Testis (tissue), 2 donors: ENCODE measurements at regions not wholly inside any gene's neighbourhood (a gene's known extent, or its start where the extent isn't known, plus 50 kb on each side); places are given as distances from the start of the nearest gene placed in this dataset.

Source experiments
- POLR2A ChIP-seq: fragments of 450-650 bp; IDR thresholded peaks from one replicate; pipeline ENCODE4 v1.6.1; 2017; ENCODE audit warnings: antibody characterized with exemption, mild to moderate bottlenecking, moderate library complexity
- TF ChIP-seq, protein P1 (sequence below), 3 experiments: fragments of 450-650 bp in 2 of 3; fragments of 200-600 bp in 1 of 3; sonication (generic) in 1 of 3; IDR thresholded peaks; one replicate each; pipeline ENCODE4 v1.5.1; 2016 to 2019; ENCODE audit warnings: antibody characterized with exemption in 3 of 3, mild to moderate bottlenecking in 2 of 3, moderate library complexity in 1 of 3

- TF ChIP-seq, protein P1, sequence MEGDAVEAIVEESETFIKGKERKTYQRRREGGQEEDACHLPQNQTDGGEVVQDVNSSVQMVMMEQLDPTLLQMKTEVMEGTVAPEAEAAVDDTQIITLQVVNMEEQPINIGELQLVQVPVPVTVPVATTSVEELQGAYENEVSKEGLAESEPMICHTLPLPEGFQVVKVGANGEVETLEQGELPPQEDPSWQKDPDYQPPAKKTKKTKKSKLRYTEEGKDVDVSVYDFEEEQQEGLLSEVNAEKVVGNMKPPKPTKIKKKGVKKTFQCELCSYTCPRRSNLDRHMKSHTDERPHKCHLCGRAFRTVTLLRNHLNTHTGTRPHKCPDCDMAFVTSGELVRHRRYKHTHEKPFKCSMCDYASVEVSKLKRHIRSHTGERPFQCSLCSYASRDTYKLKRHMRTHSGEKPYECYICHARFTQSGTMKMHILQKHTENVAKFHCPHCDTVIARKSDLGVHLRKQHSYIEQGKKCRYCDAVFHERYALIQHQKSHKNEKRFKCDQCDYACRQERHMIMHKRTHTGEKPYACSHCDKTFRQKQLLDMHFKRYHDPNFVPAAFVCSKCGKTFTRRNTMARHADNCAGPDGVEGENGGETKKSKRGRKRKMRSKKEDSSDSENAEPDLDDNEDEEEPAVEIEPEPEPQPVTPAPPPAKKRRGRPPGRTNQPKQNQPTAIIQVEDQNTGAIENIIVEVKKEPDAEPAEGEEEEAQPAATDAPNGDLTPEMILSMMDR (IDR thresholded peaks at IDR 0.05): no peak
- TF ChIP-seq POLR2A: no peak
Measured at GRCh38 chr6:115733426-115733825, 327.3 kb downstream of the FRK start.
